ENCODE measurements at regions not wholly inside any gene's neighbourhood (a gene's known extent, or its start where the extent isn't known, plus 50 kb on each side); places are given as distances from the start of the nearest gene placed in this dataset.

- TF ChIP-seq CTCF (IDR thresholded peaks at IDR 0.05) (no peak), EZH2 (IDR thresholded peaks at IDR 0.05) (no peak), EZH2phosphoT487 (IDR thresholded peaks at IDR 0.05) (no peak)
Measured at GRCh38 chr2:122565364-122565763, 809.9 kb downstream of the TSN start.

Data from neural progenitor cell (in vitro differentiated cells).